ENCODE measurements at regions not wholly inside any gene's neighbourhood (a gene's known extent, or its start where the extent isn't known, plus 50 kb on each side); places are given as distances from the start of the nearest gene placed in this dataset.
"Not testable (repeated sequence)": the region's sequence is repeated elsewhere in the genome, so short reads cannot be mapped to it uniquely, and the experiment has no call there.

GRCh38 chr5:102617191-102618187 lies 118.7 kb upstream of the SLCO6A1 start:
- DNase-seq: no peak

- peak in 1 of 2 experiments; percentile 12 for DNase-seq
Measured at GRCh38 chr5:102622262-102622661, 123.5 kb upstream of the SLCO6A1 start.

GRCh38 chr5:102623329-102624065 lies 124.7 kb upstream of the SLCO6A1 start:
- DNase-seq: no peak

- no peak for DNase-seq
Measured at GRCh38 chr5:102624405-102624804, 125.6 kb upstream of the SLCO6A1 start.

GRCh38 chr5:102625468-102625867 lies 126.7 kb upstream of the SLCO6A1 start:
- DNase-seq: no peak

- no peak for DNase-seq
Measured at GRCh38 chr5:102625928-102626327, 127.1 kb upstream of the SLCO6A1 start.

GRCh38 chr5:102627315-102627714 lies 127.8 kb upstream of the PAM start:
- DNase-seq: no peak

- DNase-seq: no peak
Measured at GRCh38 chr5:102628441-102629175, 126.5 kb upstream of the PAM start.

GRCh38 chr5:102629827-102630605 lies 125.1 kb upstream of the PAM start:
- no peak for DNase-seq

GRCh38 chr5:102635399-102635798 lies 119.7 kb upstream of the PAM start:
- DNase-seq: not testable (repeated sequence)

GRCh38 chr5:102638316-102638715 lies 116.8 kb upstream of the PAM start:
- DNase-seq: no peak

- DNase-seq: no peak
Measured at GRCh38 chr5:102638912-102639652, 116.0 kb upstream of the PAM start.

- DNase-seq: no peak
Measured at GRCh38 chr5:102649731-102650130, 105.4 kb upstream of the PAM start.

GRCh38 chr5:102651466-102651865 lies 103.6 kb upstream of the PAM start:
- DNase-seq: no peak

- no peak for DNase-seq
Measured at GRCh38 chr5:102654559-102655349, 100.4 kb upstream of the PAM start.

- no peak for DNase-seq
Measured at GRCh38 chr5:102659151-102659550, 96.0 kb upstream of the PAM start.

GRCh38 chr5:102660111-102660510 lies 95.0 kb upstream of the PAM start:
- DNase-seq: no peak

GRCh38 chr5:102663749-102664530 lies 91.2 kb upstream of the PAM start:
- DNase-seq: no peak

- no peak for DNase-seq
Measured at GRCh38 chr5:102664616-102665335, 90.3 kb upstream of the PAM start.

Data from AML-193 (cell line).